IMR-90 (cell line): ENCODE measurements at regions not wholly inside any gene's neighbourhood (a gene's known extent, or its start where the extent isn't known, plus 50 kb on each side); places are given as distances from the start of the nearest gene placed in this dataset.

Experiments used
- ATAC-seq: fragments of 200-7000 bp; cut with Tn5 transposase; 2 replicates; pipeline ENCODE4 v1.9.1; 2020; ENCODE audit warnings: low read depth, mild to moderate bottlenecking, moderate library complexity
- BruUV-seq: library from RNA; stranded (reverse); fragments of 400-500 nt; replicated peaks from 2 replicates; lab custom pipeline; 2021; lab: Mats Ljungman, UMichigan
- CTCF ChIA-PET: fragments of 300-600 bp; formaldehyde crosslinking; extraction: SDS; loops from one replicate; lab custom pipeline; 2021; ENCODE audit warnings: antibody characterized with exemption; lab: Yijun Ruan, JAX
- POLR2A ChIA-PET: fragments of 300-600 bp; sonication (Branson Sonifier 250); formaldehyde crosslinking; loops from one replicate; lab custom pipeline; 2022; ENCODE audit warnings: antibody characterized with exemption; ENCODE audit not compliant: unreplicated experiment; lab: Charles Lee
- DNase-seq: peaks from one replicate; pipeline ENCODE4 v3.0.0; 2013
- H2AFZ ChIP-seq: replicated peaks from 2 replicates; pipeline ENCODE3; 2013; ENCODE audit warnings: low read length, mild to moderate bottlenecking; ENCODE audit not compliant: poor library complexity
- H2AK5ac ChIP-seq: 2 replicates; pipeline ENCODE4 v1.6.1; 2013; ENCODE audit warnings: low read depth, low read length, inconsistent platforms
- H2AK9ac ChIP-seq: replicated peaks from 2 replicates; pipeline ENCODE3; 2013; ENCODE audit warnings: mild to moderate bottlenecking, low read depth, low read length, moderate library complexity; ENCODE audit not compliant: poor library complexity
- H2BK120ac ChIP-seq: 2 replicates; pipeline ENCODE4 v1.6.1; 2013; ENCODE audit warnings: low read depth, low read length, inconsistent platforms
- H2BK15ac ChIP-seq: 3 replicates; pipeline ENCODE4 v1.6.1; 2013; ENCODE audit warnings: low read depth, low read length, inconsistent platforms
- H2BK20ac ChIP-seq: 2 replicates; pipeline ENCODE4 v1.6.1; 2013; ENCODE audit warnings: low read depth, mild to moderate bottlenecking, inconsistent platforms, low read length, moderate library complexity
- H2BK5ac ChIP-seq: 2 replicates; pipeline ENCODE4 v1.6.1; 2013; ENCODE audit warnings: mild to moderate bottlenecking, low read depth, low read length, inconsistent platforms; ENCODE audit not compliant: poor library complexity, severe bottlenecking
- H3K14ac ChIP-seq: replicated peaks from 2 replicates; pipeline ENCODE4 v1.6.1; 2013; ENCODE audit warnings: low read depth, low read length, inconsistent platforms
- H3K18ac ChIP-seq: 2 replicates; pipeline ENCODE4 v1.6.1; 2013; ENCODE audit warnings: low read depth, low read length, control low read depth
- H3K23ac ChIP-seq: 2 replicates; pipeline ENCODE4 v1.6.1; 2013; ENCODE audit warnings: low read depth, low read length, inconsistent platforms
- H3K27ac ChIP-seq: 2 replicates; pipeline ENCODE4 v1.5.1; 2013; ENCODE audit warnings: mild to moderate bottlenecking, control low read depth, low read length; ENCODE audit not compliant: insufficient read depth
- H3K27me3 ChIP-seq: 2 replicates; pipeline ENCODE4 v1.6.1; 2013; ENCODE audit warnings: low read length; ENCODE audit not compliant: control insufficient read depth, insufficient read depth
- H3K36me3 ChIP-seq: 2 replicates; pipeline ENCODE4 v1.6.1; 2013; ENCODE audit warnings: low read length, mixed read lengths; ENCODE audit not compliant: control insufficient read depth, insufficient read depth
- H3K4ac ChIP-seq: 2 replicates; pipeline ENCODE4 v1.6.1; 2013; ENCODE audit warnings: low read depth, low read length, inconsistent platforms
- H3K4me1 ChIP-seq: 2 replicates; pipeline ENCODE4 v1.6.1; 2013; ENCODE audit warnings: low read length, mixed read lengths; ENCODE audit not compliant: control insufficient read depth, insufficient read depth
- H3K4me2 ChIP-seq: 2 replicates; pipeline ENCODE4 v1.6.1; 2013; ENCODE audit warnings: low read depth, mild to moderate bottlenecking, control low read depth, low read length, moderate library complexity
- H3K4me3 ChIP-seq: 2 replicates; pipeline ENCODE4 v1.5.1; 2013; ENCODE audit warnings: low read depth, mild to moderate bottlenecking, control low read depth, low read length, moderate library complexity; ENCODE audit not compliant: insufficient read depth
- H3K56ac ChIP-seq: 2 replicates; pipeline ENCODE4 v1.6.1; 2013; ENCODE audit warnings: low read length, inconsistent platforms; ENCODE audit not compliant: insufficient read depth; ENCODE audit errors: extremely low read depth
- H3K79me1 ChIP-seq, 2 experiments: 2 replicates each; pipeline ENCODE4 v1.6.1; 2013; ENCODE audit warnings: low read length in 2 of 2, inconsistent platforms in 1 of 2, low read depth in 1 of 2
- H3K9ac ChIP-seq: 2 replicates; pipeline ENCODE4 v1.6.1; 2013; ENCODE audit warnings: low read depth, low read length, control low read depth
- H3K9me1 ChIP-seq: 2 replicates; pipeline ENCODE4 v1.6.1; 2013; ENCODE audit warnings: low read length, inconsistent platforms; ENCODE audit not compliant: insufficient read depth
- H3K9me3 ChIP-seq: 2 replicates; pipeline ENCODE4 v1.6.1; 2013; ENCODE audit warnings: low read length; ENCODE audit not compliant: control insufficient read depth, insufficient read depth
- H4K20me1 ChIP-seq: 2 replicates; pipeline ENCODE4 v1.6.1; 2013; ENCODE audit warnings: low read length, inconsistent platforms; ENCODE audit not compliant: insufficient read depth
- H4K5ac ChIP-seq: 2 replicates; pipeline ENCODE4 v1.6.1; 2013; ENCODE audit warnings: mild to moderate bottlenecking, low read depth, low read length, control low read depth
- H4K8ac ChIP-seq, 2 experiments: 2 replicates each; pipeline ENCODE4 v1.6.1; 2013; ENCODE audit warnings: low read depth in 2 of 2, low read length in 2 of 2, control low read depth in 1 of 2, inconsistent platforms in 1 of 2
- H4K91ac ChIP-seq: 2 replicates; pipeline ENCODE4 v1.6.1; 2013; ENCODE audit warnings: low read depth, low read length, inconsistent platforms; ENCODE audit not compliant: insufficient read depth
- BHLHE40 ChIP-seq: fragments of 150-350 bp; IDR thresholded peaks from 2 replicates; pipeline ENCODE4 v1.6.1; 2016; ENCODE audit warnings: mild to moderate bottlenecking, low read depth, low read length
- CEBPB ChIP-seq: IDR thresholded peaks from 2 replicates; pipeline ENCODE4 v1.6.1; 2012; ENCODE audit warnings: low read depth, low read length, improper control_type of control experiment
- CHD1 ChIP-seq: IDR thresholded peaks from 2 replicates; pipeline ENCODE4 v1.6.1; 2012; ENCODE audit warnings: low read depth, low read length, improper control_type of control experiment
- CTCF ChIP-seq: conservative IDR thresholded peaks from 2 replicates; pipeline ENCODE4 v1.5.1; 2012; ENCODE audit warnings: mild to moderate bottlenecking, low read depth, low read length, improper control_type of control experiment
- ELK1 ChIP-seq: fragments of 150-350 bp; IDR thresholded peaks from 2 replicates; pipeline ENCODE4 v1.6.1; 2016; ENCODE audit warnings: low read depth, mild to moderate bottlenecking, low read length, moderate library complexity, borderline replicate concordance
- FOS ChIP-seq: fragments of 150-350 bp; IDR thresholded peaks from 2 replicates; pipeline ENCODE4 v1.6.1; 2016; ENCODE audit warnings: low read depth, low read length
- MAFK ChIP-seq: IDR thresholded peaks from 2 replicates; pipeline ENCODE4 v1.6.1; 2012; ENCODE audit warnings: low read depth, low read length, improper control_type of control experiment
- MAZ ChIP-seq: IDR thresholded peaks from 2 replicates; pipeline ENCODE4 v1.6.1; 2012; ENCODE audit warnings: low read depth, mild to moderate bottlenecking, low read length, improper control_type of control experiment, moderate library complexity, borderline replicate concordance
- MXI1 ChIP-seq: IDR thresholded peaks from 2 replicates; pipeline ENCODE4 v1.6.1; 2012; ENCODE audit warnings: low read depth, mild to moderate bottlenecking, low read length, moderate library complexity, borderline replicate concordance
- NFE2L2 ChIP-seq: fragments of 150-350 bp; IDR thresholded peaks from 2 replicates; pipeline ENCODE4 v1.6.1; 2016; ENCODE audit warnings: low read depth, mild to moderate bottlenecking, low read length
- POLR2A ChIP-seq: IDR thresholded peaks from 2 replicates; pipeline ENCODE4 v1.6.1; 2012; ENCODE audit warnings: mild to moderate bottlenecking, low read depth, low read length
- RAD21 ChIP-seq: IDR thresholded peaks from 2 replicates; pipeline ENCODE4 v1.6.1; 2012; ENCODE audit warnings: low read length, improper control_type of control experiment
- RCOR1 ChIP-seq: IDR thresholded peaks from 2 replicates; pipeline ENCODE4 v1.6.1; 2012; ENCODE audit warnings: mild to moderate bottlenecking, low read length, improper control_type of control experiment; ENCODE audit not compliant: insufficient replicate concordance
- RFX5 ChIP-seq: IDR thresholded peaks from 2 replicates; pipeline ENCODE4 v1.8.0; 2012; ENCODE audit warnings: low read depth, mild to moderate bottlenecking, low read length, moderate library complexity
- SMC3 ChIP-seq: fragments of 150-350 bp; IDR thresholded peaks from 2 replicates; pipeline ENCODE4 v1.6.1; 2016; ENCODE audit warnings: low read depth, mild to moderate bottlenecking, antibody characterized with exemption, low read length, moderate library complexity
- USF2 ChIP-seq: fragments of 150-350 bp; IDR thresholded peaks from 2 replicates; pipeline ENCODE4 v1.6.1; 2017; ENCODE audit warnings: mild to moderate bottlenecking, antibody characterized with exemption, low read length, low read depth
- WGBS, 2 experiments: methylation state at CpG; one replicate each; pipeline versions ENCODE4 v1.1.5 to v1.1.7; 2013; ENCODE audit warnings: missing lambda C conversion rate in 2 of 2; ENCODE audit not compliant: insufficient read length in 1 of 2; ENCODE audit errors: extremely low coverage in 2 of 2; 5-methylcytosine and 5-hydroxymethylcytosine counted together
- dilution Hi-C: fragments of 300-500 bp; cut with HindIII; formaldehyde crosslinking; loops from one replicate; pipeline ENCODE4 v1.14.3; 2018; ENCODE audit warnings: low sequenced_read_pairs; ENCODE audit not compliant: unreplicated experiment
- in situ Hi-C: fragments of 300-500 bp; cut with MboI; formaldehyde crosslinking; loops from 3 replicates; pipeline ENCODE4 v1.14.3; 2019; ENCODE audit warnings: low sequenced_read_pairs, inconsistent platforms, mixed read lengths
- intact Hi-C: fragments of 100-400 bp; cut with micrococcal nuclease; formaldehyde crosslinking; loops from 2 replicates; pipeline ENCODE4 v1.10.0; 2022

GRCh38 chr11:44483919-44484610 is 81.4 kb upstream of the CD82 start:
- DNase-seq (peak; percentile 5), ATAC-seq (peak; percentile 40; the same call in 1 of the 2 replicates)
- no peak overlapping the region for H2AFZ ChIP-seq
- H3K9me1 ChIP-seq: no peaks in the 10 kb centered on the region
- dilution Hi-C loops: no loop called here
- CTCF ChIA-PET: no interaction called here
- H2BK120ac ChIP-seq: no peak overlapping the region
- in situ Hi-C loops: no loop called here
- no peaks in the 10 kb centered on the region for H3K79me1 ChIP-seq
- POLR2A ChIA-PET: no interaction called here
- H3K36me3 ChIP-seq: no peaks in the 10 kb centered on the region
- H2BK15ac ChIP-seq: no peak overlapping the region
- no peak overlapping the region for H4K8ac ChIP-seq
- no peaks in the 10 kb centered on the region for H3K4me1 ChIP-seq
- WGBS, 2 experiments: no CpG with 5 or more reads among the region's 10 CpGs
- TF ChIP-seq ELK1 (no peak), FOS (no peak), SMC3 (peak; percentile 47), CTCF (peak; percentile 39; the same call in 1 of the 2 replicates), CEBPB (no peak), MAFK (no peak), CHD1 (no peak), POLR2A (no peak), BHLHE40 (no peak), USF2 (no peak), MAZ (no peak), NFE2L2 (no peak), RAD21 (peak; percentile 47), RFX5 (no peak), MXI1 (no peak), RCOR1 (no peak)
- H3K9me3 ChIP-seq: no peaks in the 10 kb centered on the region
- H3K18ac ChIP-seq: no peak overlapping the region
- H4K20me1 ChIP-seq: no peaks in the 10 kb centered on the region
- H3K27me3 ChIP-seq: peaks cover 4% of the 10 kb centered on the region
- H3K14ac ChIP-seq: no peak overlapping the region
- H3K4ac ChIP-seq: no peak overlapping the region
- no peak overlapping the region for H4K91ac ChIP-seq
- no peak overlapping the region for H3K4me3 ChIP-seq
- no peak overlapping the region for H3K23ac ChIP-seq
- H3K56ac ChIP-seq: no peak overlapping the region
- H3K9ac ChIP-seq: no peak overlapping the region
- no TSS peak for BruUV-seq
- no peak overlapping the region for H3K4me2 ChIP-seq
- no peak overlapping the region for H4K5ac ChIP-seq
- no peak overlapping the region for H2AK5ac ChIP-seq
- H3K27ac ChIP-seq: no peak overlapping the region
- intact Hi-C loops: loop anchor here (1.0 to 2.0 kb wide), 2 partner anchors 197 to 351 kb away; no protein-coding TSS in a partner anchor
- H2BK5ac ChIP-seq: no peak overlapping the region
- no peak overlapping the region for H2AK9ac ChIP-seq
- H2BK20ac ChIP-seq: no peak overlapping the region
